ENCODE measurements at regions not wholly inside any gene's neighbourhood (a gene's known extent, or its start where the extent isn't known, plus 50 kb on each side); places are given as distances from the start of the nearest gene placed in this dataset.
"Not testable (repeated sequence)": the region's sequence is repeated elsewhere in the genome, so short reads cannot be mapped to it uniquely, and the experiment has no call there.

DNA sequence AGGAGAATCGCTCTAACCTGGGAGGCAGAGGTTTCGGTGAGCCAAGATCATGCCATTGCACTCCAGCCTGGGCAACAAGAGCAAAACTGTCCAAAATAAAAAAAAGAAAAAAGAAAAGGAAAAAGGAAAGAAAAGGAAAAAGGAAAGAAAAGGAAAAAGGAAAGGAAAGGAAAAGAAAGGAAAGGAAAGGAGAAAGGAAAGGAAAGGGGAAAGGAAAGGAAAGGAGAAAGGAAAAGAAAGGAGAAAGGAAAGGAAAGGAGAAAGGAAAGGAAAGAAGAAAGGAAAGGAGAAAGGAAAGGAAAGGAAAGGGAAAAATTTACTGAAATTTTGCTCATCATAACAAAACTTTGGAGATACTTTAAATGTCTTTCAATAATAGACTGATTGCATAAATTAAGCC lies 391.3 kb upstream of the GYPC start:
- DNase-seq, result no peak

DNA sequence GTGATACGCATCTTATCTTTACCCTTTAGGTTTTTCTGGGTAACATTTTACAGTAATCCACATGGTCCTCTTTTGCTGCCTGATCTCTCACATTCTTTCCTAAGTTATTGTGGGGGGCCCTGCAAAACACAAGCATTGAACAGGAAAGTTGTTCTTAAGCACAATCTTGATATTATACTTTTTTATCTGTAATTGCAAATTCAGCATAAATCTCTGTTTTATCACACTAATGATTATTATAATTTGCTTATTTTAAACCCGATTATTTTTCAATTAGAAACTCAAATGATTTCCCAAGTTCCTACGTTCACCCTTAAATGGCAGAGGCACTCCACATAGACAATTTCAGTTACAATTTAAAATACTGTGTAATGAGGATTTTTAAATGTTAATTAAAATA lies 386.0 kb upstream of the GYPC start:
- DNase-seq, result no peak

- DNase-seq, result no peak
Measured at GRCh38 chr2:126270587-126270986, 385.4 kb upstream of the GYPC start.

GRCh38 chr2:126272401-126272800 lies 383.6 kb upstream of the GYPC start:
- no peak for DNase-seq

DNA sequence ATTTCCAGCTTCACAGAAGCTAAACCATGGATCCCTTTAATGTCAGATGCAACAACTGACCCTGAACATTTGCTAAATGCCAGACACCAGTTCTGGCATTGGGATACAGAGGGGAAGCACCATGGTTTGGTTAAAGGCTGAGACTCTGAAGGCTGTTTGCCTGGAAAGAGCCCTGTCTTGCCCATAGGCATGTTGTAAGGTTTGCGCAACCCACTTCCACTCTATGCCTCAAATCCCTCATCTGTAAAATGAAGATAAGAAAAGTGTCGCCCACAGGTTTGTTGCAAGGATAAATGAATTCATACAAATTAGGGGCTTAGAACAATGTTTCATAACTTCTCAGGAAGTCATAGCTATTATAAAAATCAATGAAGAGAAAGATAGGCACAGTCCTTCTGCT lies 380.9 kb upstream of the GYPC start:
- no peak for DNase-seq

DNA sequence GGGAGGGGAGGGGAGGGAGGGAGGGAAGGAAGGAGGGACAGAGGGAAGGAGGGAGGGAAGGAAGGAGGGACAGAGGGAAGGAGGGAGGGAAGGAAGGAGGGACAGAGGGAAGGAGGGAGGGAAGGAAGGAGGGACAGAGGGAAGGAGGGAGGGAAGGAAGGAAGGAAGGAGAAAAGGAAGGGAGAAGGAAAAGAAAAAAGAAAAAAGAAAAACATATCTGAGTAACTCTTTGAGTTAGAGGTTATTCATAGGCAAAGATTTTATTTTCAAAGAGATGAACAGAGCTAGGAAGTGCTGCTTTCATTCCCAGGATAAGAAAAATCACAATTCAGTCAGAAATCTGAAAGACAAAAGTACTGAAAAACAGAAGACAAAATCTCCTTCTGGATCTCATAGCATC lies 379.7 kb upstream of the GYPC start:
- not testable (repeated sequence) for DNase-seq

DNA sequence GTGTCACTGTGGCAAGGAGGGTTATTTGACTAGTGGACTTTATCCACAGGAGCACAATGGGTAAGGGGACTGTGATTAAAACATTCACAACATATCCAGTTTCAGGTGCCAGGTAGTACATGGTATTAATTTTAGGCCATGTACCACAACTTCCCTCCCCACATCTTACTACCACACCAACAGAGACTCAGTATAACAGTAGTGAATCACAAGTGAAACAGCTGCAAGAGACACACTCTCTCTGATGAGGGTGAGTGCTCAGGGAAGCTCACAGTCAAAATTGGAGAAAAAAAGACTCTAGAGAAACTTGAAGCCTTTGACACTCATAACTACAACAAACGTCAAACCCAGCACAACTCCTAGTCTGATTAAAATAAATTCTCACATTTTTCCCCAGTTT lies 367.6 kb upstream of the GYPC start:
- DNase-seq, result no peak

GRCh38 chr2:126293962-126294361 lies 362.0 kb upstream of the GYPC start:
- DNase-seq, result not testable (repeated sequence)

- DNase-seq, result no peak
Measured at GRCh38 chr2:126299469-126299976, 356.4 kb upstream of the GYPC start.

GRCh38 chr2:126300348-126300747 lies 355.6 kb upstream of the GYPC start:
- no peak for DNase-seq

DNA sequence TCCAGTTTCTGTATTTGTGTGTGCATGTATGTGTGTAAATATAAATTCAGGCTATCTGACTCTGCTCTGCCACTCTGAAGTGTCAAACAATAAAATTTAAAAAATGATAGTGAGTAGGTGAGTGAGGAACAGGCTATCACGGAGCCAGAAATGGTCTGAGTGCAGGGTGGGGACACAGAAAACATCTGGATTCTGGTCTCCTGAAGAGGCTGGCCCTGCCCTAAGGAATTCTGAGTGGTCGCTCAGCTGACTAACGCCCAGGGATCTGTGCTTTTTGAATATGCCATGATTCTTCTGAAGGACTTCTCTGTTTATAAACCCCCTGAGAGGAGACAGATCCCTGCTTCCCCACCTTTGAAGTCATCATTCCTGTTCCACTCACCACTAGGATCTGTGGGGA lies 353.9 kb upstream of the GYPC start:
- no peak for DNase-seq

- no peak for DNase-seq
Measured at GRCh38 chr2:126303113-126303512, 352.8 kb upstream of the GYPC start.

DNA sequence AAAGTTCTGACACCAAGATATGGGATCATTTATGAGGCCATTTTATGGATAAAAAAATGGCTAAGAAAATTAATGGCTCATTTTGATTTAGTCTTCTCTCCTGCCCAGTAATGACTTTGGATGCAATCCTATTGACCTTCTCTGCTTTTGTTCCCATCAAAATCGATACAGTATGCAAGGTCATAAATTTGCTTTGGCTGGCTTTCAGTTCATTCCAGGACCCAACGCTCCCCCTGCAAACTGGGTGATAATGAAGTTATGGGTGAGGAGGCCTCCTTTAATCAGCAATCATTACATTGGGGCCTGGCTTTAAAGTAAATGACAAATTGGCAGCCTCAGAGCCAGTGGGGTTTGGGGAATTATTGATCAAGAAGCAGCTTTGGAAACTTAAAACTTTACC lies 351.8 kb upstream of the GYPC start:
- DNase-seq, result no peak

- DNase-seq, result no peak
Measured at GRCh38 chr2:126306539-126306938, 349.4 kb upstream of the GYPC start.

- no peak for DNase-seq
Measured at GRCh38 chr2:126307740-126308139, 348.2 kb upstream of the GYPC start.

DNA sequence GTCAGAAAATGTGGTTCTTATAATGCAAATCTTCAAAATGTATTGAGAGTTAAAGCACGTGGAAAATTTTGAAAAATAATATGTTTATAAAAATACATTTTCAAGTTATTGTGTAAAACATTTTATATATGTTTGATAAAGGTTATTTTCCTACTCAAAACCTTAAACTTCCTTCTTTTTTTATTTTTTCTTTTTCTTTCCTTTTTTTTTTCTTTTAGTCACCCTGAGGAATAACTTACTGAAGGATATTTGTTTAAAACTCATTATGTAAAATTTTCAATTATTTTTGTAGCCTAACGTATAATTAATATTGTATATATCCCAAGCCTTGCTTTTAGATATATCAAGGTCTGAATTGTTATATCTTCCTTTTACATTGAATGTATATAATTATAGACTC lies 346.8 kb upstream of the GYPC start:
- no peak for DNase-seq

- DNase-seq, result no peak
Measured at GRCh38 chr2:126312579-126312978, 343.4 kb upstream of the GYPC start.

DNA sequence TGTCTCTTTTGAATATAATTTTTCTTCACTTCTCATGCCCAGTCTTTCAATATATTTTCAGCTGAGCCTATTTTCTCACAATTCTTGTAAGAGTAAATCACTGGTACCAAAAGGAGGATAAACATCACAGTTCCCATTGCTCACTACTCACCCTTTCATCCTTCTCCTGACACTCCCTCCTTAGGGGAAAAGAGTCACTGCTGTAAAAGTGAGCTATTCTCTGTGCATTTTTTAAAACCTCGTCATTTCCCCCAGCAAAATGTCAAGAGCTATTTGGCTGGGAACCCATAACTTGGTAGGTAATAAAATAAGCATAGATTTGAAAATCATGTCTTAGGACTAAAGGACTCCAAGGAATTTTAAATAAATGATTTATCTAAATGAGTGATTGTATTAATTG lies 340.1 kb upstream of the GYPC start:
- no peak for DNase-seq

GRCh38 chr2:126317790-126318431 lies 338.0 kb upstream of the GYPC start:
- DNase-seq, result no peak

- no peak for DNase-seq
Measured at GRCh38 chr2:126322342-126322741, 333.6 kb upstream of the GYPC start.

GRCh38 chr2:126325202-126325601 lies 330.8 kb upstream of the GYPC start:
- no peak for DNase-seq

DNA sequence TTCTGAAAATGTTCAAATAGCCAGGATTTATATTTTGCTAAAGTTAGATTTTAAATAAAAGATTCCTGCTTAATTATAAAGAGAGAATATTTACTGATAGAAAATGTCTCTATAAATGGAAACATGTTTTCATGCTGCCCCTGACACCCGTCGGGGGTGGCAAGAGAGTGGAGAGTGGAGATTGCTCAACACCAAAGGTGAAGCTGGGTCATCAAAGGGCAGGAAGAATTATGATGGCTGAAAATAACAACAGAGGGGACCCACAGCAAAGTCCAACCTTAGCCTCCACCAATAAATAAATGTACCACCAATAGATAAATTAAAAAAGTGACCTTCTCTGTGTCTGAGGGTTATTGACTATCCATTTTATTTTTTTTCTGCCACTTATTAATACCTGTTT lies 326.8 kb upstream of the GYPC start:
- DNase-seq, result no peak

GRCh38 chr2:126342457-126342856 lies 313.5 kb upstream of the GYPC start:
- no peak for DNase-seq

- no peak for DNase-seq
Measured at GRCh38 chr2:126343136-126343535, 312.8 kb upstream of the GYPC start.

GRCh38 chr2:126344493-126344892 lies 311.5 kb upstream of the GYPC start:
- DNase-seq, result no peak

- DNase-seq, result no peak
Measured at GRCh38 chr2:126345691-126346090, 310.3 kb upstream of the GYPC start.
